H1 (cell line): ENCODE measurements at regions not wholly inside any gene's neighbourhood (a gene's known extent, or its start where the extent isn't known, plus 50 kb on each side); places are given as distances from the start of the nearest gene placed in this dataset.

Source experiments
- CTCF ChIA-PET: fragments of 300-600 bp; sonication (Branson Sonifier 250); formaldehyde crosslinking; loops from one replicate; lab custom pipeline; 2021; ENCODE audit not compliant: partially characterized antibody; lab: Charles Lee
- POLR2A ChIA-PET: fragments of 300-600 bp; sonication (Branson Sonifier 250); formaldehyde crosslinking; loops from one replicate; lab custom pipeline; 2021; ENCODE audit warnings: inconsistent platforms; ENCODE audit not compliant: partially characterized antibody; lab: Charles Lee
- DNase-seq, 2 experiments: peaks; one replicate each; pipeline versions ENCODE4 v3.0.0 to v3.0.0-alpha.2; 2010 to 2022; ENCODE audit warnings: low spot score in 2 of 2, low read depth in 1 of 2, mixed read lengths in 1 of 2
- FAIRE-seq: peaks from 2 replicates; lab custom pipeline; 2011; peaks lifted over from hg19 to GRCh38; lab: Jason Lieb, UNC
- H2AFZ ChIP-seq: 2 replicates; pipeline ENCODE4 v1.8.1; 2012; ENCODE audit warnings: low read length, inconsistent platforms
- H2AK5ac ChIP-seq: 2 replicates; pipeline ENCODE4 v1.6.1; 2013; ENCODE audit warnings: low read depth, low read length
- H2BK120ac ChIP-seq: replicated peaks from 2 replicates; pipeline ENCODE3; 2013; ENCODE audit warnings: low read depth, low read length, inconsistent platforms
- H2BK12ac ChIP-seq: 2 replicates; pipeline ENCODE4 v1.6.1; 2013; ENCODE audit warnings: low read depth, low read length
- H2BK15ac ChIP-seq: 2 replicates; pipeline ENCODE4 v1.6.1; 2013; ENCODE audit warnings: low read length
- H2BK20ac ChIP-seq: 2 replicates; pipeline ENCODE4 v1.6.1; 2013; ENCODE audit warnings: low read length
- H2BK5ac ChIP-seq: 2 replicates; pipeline ENCODE4 v1.6.1; 2013; ENCODE audit warnings: low read depth, low read length
- H3K14ac ChIP-seq: 2 replicates; pipeline ENCODE4 v1.6.1; 2013; ENCODE audit warnings: inconsistent platforms; ENCODE audit not compliant: insufficient read length
- H3K18ac ChIP-seq: 2 replicates; pipeline ENCODE4 v1.6.1; 2013; ENCODE audit warnings: low read length; ENCODE audit errors: extremely low read depth
- H3K23ac ChIP-seq: 2 replicates; pipeline ENCODE4 v1.6.1; 2013; ENCODE audit warnings: inconsistent platforms; ENCODE audit not compliant: insufficient read length
- H3K23me2 ChIP-seq: 2 replicates; pipeline ENCODE4 v1.6.1; 2013; ENCODE audit warnings: low read depth, low read length
- H3K27ac ChIP-seq: 2 replicates; pipeline ENCODE4 v1.6.1; 2011; ENCODE audit warnings: low read depth, low read length, inconsistent platforms
- H3K27me3 ChIP-seq, 4 experiments: replicated peaks in 1 of 4; 1 replicate in 1 of 4; 2 replicates in 3 of 4; pipeline versions ENCODE4 v1.6.1 to v1.8.1; 2011 to 2013; ENCODE audit warnings: low read length in 3 of 4, mild to moderate bottlenecking in 3 of 4, inconsistent platforms in 2 of 4, mixed read lengths in 2 of 4, moderate library complexity in 1 of 4; ENCODE audit not compliant: control insufficient read depth in 3 of 4, insufficient read depth in 3 of 4; ENCODE audit errors: extremely low read depth in 1 of 4
- H3K36me3 ChIP-seq, 4 experiments: 2 replicates each; pipeline versions ENCODE4 v1.6.1 to v1.8.1; 2011 to 2013; ENCODE audit warnings: mild to moderate bottlenecking in 4 of 4, low read length in 3 of 4, moderate library complexity in 2 of 4, control low read depth in 1 of 4, inconsistent platforms in 1 of 4; ENCODE audit not compliant: insufficient read depth in 4 of 4, control insufficient read depth in 2 of 4
- H3K4ac ChIP-seq: replicated peaks from 2 replicates; pipeline ENCODE3; 2013; ENCODE audit warnings: low read length, low read depth, mixed read lengths, inconsistent platforms; ENCODE audit not compliant: insufficient read length
- H3K4me1 ChIP-seq, 4 experiments: replicated peaks in 1 of 4; 1 replicate in 1 of 4; 2 replicates in 3 of 4; pipeline versions ENCODE4 v1.6.1 to v1.8.1; 2011 to 2013; ENCODE audit warnings: low read length in 3 of 4, inconsistent platforms in 2 of 4, mixed read lengths in 1 of 4; ENCODE audit not compliant: insufficient read depth in 4 of 4, control insufficient read depth in 3 of 4
- H3K4me2 ChIP-seq, 2 experiments: 2 replicates each; pipeline versions ENCODE4 v1.6.1 to v1.8.1; 2011 to 2013; ENCODE audit warnings: low read depth in 2 of 2, low read length in 2 of 2, control low read depth in 1 of 2, inconsistent platforms in 1 of 2, mild to moderate bottlenecking in 1 of 2; ENCODE audit not compliant: insufficient read depth in 1 of 2
- H3K4me3 ChIP-seq, 4 experiments: fragments of 200-600, 300-600 bp in 1 of 4; sonication (generic), shearing (Covaris generic), sonication (Bioruptor Twin) in 1 of 4; 2 replicates each; pipeline versions ENCODE4 v1.5.1 to v1.8.1; 2011 to 2016; ENCODE audit warnings: low read length in 4 of 4, low read depth in 3 of 4, control low read depth in 2 of 4, inconsistent platforms in 2 of 4, mild to moderate bottlenecking in 2 of 4, mixed read lengths in 1 of 4, moderate library complexity in 1 of 4; ENCODE audit not compliant: insufficient read depth in 2 of 4; ENCODE audit errors: extremely low read depth in 1 of 4
- H3K56ac ChIP-seq: replicated peaks from 2 replicates; pipeline ENCODE3; 2013; ENCODE audit warnings: low read depth, mild to moderate bottlenecking, mixed read lengths, low read length, inconsistent platforms; ENCODE audit not compliant: insufficient read length
- H3K79me1 ChIP-seq: 2 replicates; pipeline ENCODE4 v1.6.1; 2013; ENCODE audit warnings: low read depth, low read length, control low read depth
- H3K79me2 ChIP-seq, 2 experiments: 2 replicates each; pipeline versions ENCODE4 v1.6.1 to v1.8.1; 2012 to 2013; ENCODE audit warnings: low read length in 2 of 2, mild to moderate bottlenecking in 2 of 2, inconsistent platforms in 1 of 2; ENCODE audit not compliant: insufficient read depth in 2 of 2, control insufficient read depth in 1 of 2
- H3K9ac ChIP-seq, 4 experiments: replicated peaks in 1 of 4; 1 replicate in 1 of 4; 2 replicates in 3 of 4; pipeline versions ENCODE4 v1.6.1 to v1.8.1; 2011 to 2013; ENCODE audit warnings: low read depth in 3 of 4, low read length in 3 of 4, control low read depth in 2 of 4, mild to moderate bottlenecking in 2 of 4, moderate library complexity in 2 of 4, inconsistent platforms in 1 of 4; ENCODE audit errors: extremely low read depth in 1 of 4
- H3K9me3 ChIP-seq, 2 experiments: 2 replicates each; pipeline versions ENCODE4 v1.6.1 to v1.8.1; 2012 to 2013; ENCODE audit warnings: mild to moderate bottlenecking in 2 of 2, moderate library complexity in 2 of 2, control low read depth in 1 of 2, inconsistent platforms in 1 of 2, low read depth in 1 of 2, low read length in 1 of 2, mixed read lengths in 1 of 2; ENCODE audit not compliant: insufficient read depth in 2 of 2
- H4K20me1 ChIP-seq, 2 experiments: replicated peaks in 1 of 2; 2 replicates each; pipeline versions ENCODE3 to v1.8.1; 2011 to 2013; ENCODE audit warnings: inconsistent platforms in 2 of 2, low read length in 2 of 2, mild to moderate bottlenecking in 1 of 2; ENCODE audit not compliant: insufficient read depth in 2 of 2, control insufficient read depth in 1 of 2
- H4K5ac ChIP-seq: 2 replicates; pipeline ENCODE4 v1.6.1; 2013; ENCODE audit warnings: low read length, low read depth, mixed read lengths, inconsistent platforms; ENCODE audit not compliant: insufficient read length
- H4K8ac ChIP-seq: 2 replicates; pipeline ENCODE4 v1.8.0; 2013; ENCODE audit warnings: mild to moderate bottlenecking, moderate library complexity, low read length, inconsistent platforms; ENCODE audit not compliant: insufficient read depth; ENCODE audit errors: extremely low read depth
- H4K91ac ChIP-seq: replicated peaks from 2 replicates; pipeline ENCODE3; 2013; ENCODE audit warnings: low read length, mixed read lengths, inconsistent platforms; ENCODE audit not compliant: insufficient read length
- BCL11A ChIP-seq, 2 experiments: IDR thresholded peaks; one replicate each; pipeline ENCODE4 v1.6.1; 2011; ENCODE audit warnings: low read depth in 2 of 2, low read length in 2 of 2, mild to moderate bottlenecking in 2 of 2
- RXRA ChIP-seq: IDR thresholded peaks from 2 replicates; pipeline ENCODE4 v1.6.1; 2011; ENCODE audit warnings: low read depth, mild to moderate bottlenecking, low read length, moderate library complexity; ENCODE audit not compliant: insufficient read depth
- SUZ12 ChIP-seq: fragments of 200-600 bp; sonication (generic); IDR thresholded peaks from 2 replicates; pipeline ENCODE4 v1.6.1; 2012; ENCODE audit warnings: mild to moderate bottlenecking, inconsistent platforms, low read length, moderate library complexity, mixed read lengths
- USF2 ChIP-seq: IDR thresholded peaks from 2 replicates; pipeline ENCODE4 v1.6.1; 2011; ENCODE audit warnings: low read length, improper control_type of control experiment
- WGBS, 2 experiments: shearing (Covaris generic) in 1 of 2; methylation state at CpG; one replicate each; pipeline versions ENCODE4 v1.1.6 to v1.1.7; 2013 to 2015; ENCODE audit warnings: low lambda C conversion rate in 2 of 2, mixed read lengths in 2 of 2, inconsistent platforms in 1 of 2, low coverage in 1 of 2, missing lambda C conversion rate in 1 of 2; ENCODE audit not compliant: insufficient replicate concordance in 2 of 2, insufficient coverage in 1 of 2, insufficient read length in 1 of 2; ENCODE audit errors: extremely low coverage in 1 of 2, missing lambda C conversion rate in 1 of 2; 5-methylcytosine and 5-hydroxymethylcytosine counted together

DNA sequence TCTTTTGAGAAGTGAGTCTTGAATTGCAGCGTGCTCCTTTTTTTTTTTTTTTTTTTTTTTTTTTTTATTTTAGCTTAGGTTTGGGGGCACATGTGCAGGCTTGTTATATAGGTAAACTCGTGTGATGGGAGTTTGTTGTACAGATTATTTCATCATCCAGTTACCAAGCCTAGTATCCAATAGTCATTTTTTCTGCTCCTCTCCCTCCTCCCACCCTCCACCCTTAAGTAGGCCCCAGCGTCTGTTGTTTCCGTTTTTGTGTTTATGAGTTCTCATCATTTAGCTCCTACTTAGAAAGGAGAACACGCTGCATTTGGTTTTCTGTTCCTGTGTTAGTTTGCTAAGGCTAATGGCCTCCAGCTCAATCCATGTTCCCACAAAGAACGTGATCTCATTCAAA lies 81.3 kb upstream of the TSPAN5 start:
- H3K9ac ChIP-seq: no peak overlapping the region
- H4K5ac ChIP-seq: no peak overlapping the region
- DNase-seq: no peak
- no peaks in the 10 kb centered on the region for H3K79me2 ChIP-seq
- H2BK5ac ChIP-seq: no peak overlapping the region
- no peak overlapping the region for H4K8ac ChIP-seq
- no peak overlapping the region for H3K27ac ChIP-seq
- H3K27me3 ChIP-seq: no peaks in the 10 kb centered on the region
- H3K14ac ChIP-seq: no peak overlapping the region
- H3K36me3 ChIP-seq: no peaks in the 10 kb centered on the region
- H3K79me1 ChIP-seq: no peaks in the 10 kb centered on the region
- no peak overlapping the region for H2BK15ac ChIP-seq
- no peaks in the 10 kb centered on the region for H3K23me2 ChIP-seq
- H2AFZ ChIP-seq: no peak overlapping the region
- no peak overlapping the region for H2BK12ac ChIP-seq
- 74% methylated on average over 4 of the region's 6 CpGs; no CpG with 5 or more reads in 1 of the 2 experiments for WGBS, 2 experiments
- no peak overlapping the region for H2AK5ac ChIP-seq
- FAIRE-seq: peak; percentile 24
- ChIA-PET CTCF (interaction anchor here (0.6 to 1.2 kb wide), 4 partner anchors 10 to 132 kb away, joined by 3 to 4 read pairs (median 3); no protein-coding TSS in a partner anchor), POLR2A (no interaction called here)
- H3K9me3 ChIP-seq: no peaks in the 10 kb centered on the region
- H3K18ac ChIP-seq: no peak overlapping the region
- H2BK20ac ChIP-seq: no peak overlapping the region
- H3K4me3 ChIP-seq: no peak overlapping the region
- H3K56ac ChIP-seq: no peak overlapping the region
- H3K4ac ChIP-seq: no peak overlapping the region
- H3K23ac ChIP-seq: no peak overlapping the region
- no peak overlapping the region for H2BK120ac ChIP-seq
- no peak overlapping the region for H3K4me2 ChIP-seq
- H4K91ac ChIP-seq: no peak overlapping the region
- H4K20me1 ChIP-seq: no peaks in the 10 kb centered on the region
- H3K4me1 ChIP-seq: no peaks in the 10 kb centered on the region
- TF ChIP-seq RXRA (no peak), BCL11A (IDR thresholded peaks at IDR 0.05; ENCODE audit: low read depth in 2 of 2, low read length in 2 of 2) (no peak), SUZ12 (no peak), USF2 (no peak)
